K562 (cell line): ENCODE measurements at regions not wholly inside any gene's neighbourhood (a gene's known extent, or its start where the extent isn't known, plus 50 kb on each side); places are given as distances from the start of the nearest gene placed in this dataset.

ENCODE experiments used
- ARID4B ChIP-seq: sonication (generic); formaldehyde crosslinking; IDR thresholded peaks from 2 replicates; pipeline ENCODE4 v1.8.0; 2022; ENCODE audit warnings: mild to moderate bottlenecking, missing genetic modification reagents
- PHB2 ChIP-seq: fragments of 450-650 bp; IDR thresholded peaks from 2 replicates; pipeline ENCODE4 v1.6.1; 2017; ENCODE audit warnings: low read depth
- SIN3A ChIP-seq, 2 experiments: fragments of 150-350 bp in 1 of 2; IDR thresholded peaks; 2 replicates each; pipeline ENCODE4 v1.6.1; 2011 to 2016; ENCODE audit warnings: borderline replicate concordance in 2 of 2, low read depth in 2 of 2, low read length in 2 of 2, mild to moderate bottlenecking in 2 of 2, moderate library complexity in 2 of 2; ENCODE audit not compliant: control insufficient read depth in 1 of 2
- TBP ChIP-seq: optimal IDR thresholded peaks from 2 replicates; pipeline ENCODE3; 2011; ENCODE audit warnings: low read depth, low read length, improper control_type of control experiment
- TF ChIP-seq, protein P1 (sequence below): sonication (generic); formaldehyde crosslinking; IDR thresholded peaks from 2 replicates; pipeline ENCODE4 v1.4.0; 2020; ENCODE audit warnings: mild to moderate bottlenecking, missing genetic modification reagents
- TF ChIP-seq, protein P2 (sequence below): sonication (generic); formaldehyde crosslinking; IDR thresholded peaks from 2 replicates; pipeline ENCODE4 v1.8.1; 2023; ENCODE audit warnings: mild to moderate bottlenecking, missing genetic modification reagents

GRCh38 chr3:13710251-13710650, 161.3 kb downstream of the FBLN2 start:
- TF ChIP-seq ARID4B (CRISPR knock-in tag) (no peak), SIN3A (IDR thresholded peaks at IDR 0.05; ENCODE audit: borderline replicate concordance in 2 of 2, control insufficient read depth in 1 of 2, low read depth in 2 of 2, low read length in 2 of 2) (no peak), PHB2 (no peak), TBP (no peak)
- TF ChIP-seq, protein P1, sequence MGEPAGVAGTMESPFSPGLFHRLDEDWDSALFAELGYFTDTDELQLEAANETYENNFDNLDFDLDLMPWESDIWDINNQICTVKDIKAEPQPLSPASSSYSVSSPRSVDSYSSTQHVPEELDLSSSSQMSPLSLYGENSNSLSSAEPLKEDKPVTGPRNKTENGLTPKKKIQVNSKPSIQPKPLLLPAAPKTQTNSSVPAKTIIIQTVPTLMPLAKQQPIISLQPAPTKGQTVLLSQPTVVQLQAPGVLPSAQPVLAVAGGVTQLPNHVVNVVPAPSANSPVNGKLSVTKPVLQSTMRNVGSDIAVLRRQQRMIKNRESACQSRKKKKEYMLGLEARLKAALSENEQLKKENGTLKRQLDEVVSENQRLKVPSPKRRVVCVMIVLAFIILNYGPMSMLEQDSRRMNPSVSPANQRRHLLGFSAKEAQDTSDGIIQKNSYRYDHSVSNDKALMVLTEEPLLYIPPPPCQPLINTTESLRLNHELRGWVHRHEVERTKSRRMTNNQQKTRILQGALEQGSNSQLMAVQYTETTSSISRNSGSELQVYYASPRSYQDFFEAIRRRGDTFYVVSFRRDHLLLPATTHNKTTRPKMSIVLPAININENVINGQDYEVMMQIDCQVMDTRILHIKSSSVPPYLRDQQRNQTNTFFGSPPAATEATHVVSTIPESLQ (CRISPR knock-in tag): no peak
- TF ChIP-seq, protein P2, sequence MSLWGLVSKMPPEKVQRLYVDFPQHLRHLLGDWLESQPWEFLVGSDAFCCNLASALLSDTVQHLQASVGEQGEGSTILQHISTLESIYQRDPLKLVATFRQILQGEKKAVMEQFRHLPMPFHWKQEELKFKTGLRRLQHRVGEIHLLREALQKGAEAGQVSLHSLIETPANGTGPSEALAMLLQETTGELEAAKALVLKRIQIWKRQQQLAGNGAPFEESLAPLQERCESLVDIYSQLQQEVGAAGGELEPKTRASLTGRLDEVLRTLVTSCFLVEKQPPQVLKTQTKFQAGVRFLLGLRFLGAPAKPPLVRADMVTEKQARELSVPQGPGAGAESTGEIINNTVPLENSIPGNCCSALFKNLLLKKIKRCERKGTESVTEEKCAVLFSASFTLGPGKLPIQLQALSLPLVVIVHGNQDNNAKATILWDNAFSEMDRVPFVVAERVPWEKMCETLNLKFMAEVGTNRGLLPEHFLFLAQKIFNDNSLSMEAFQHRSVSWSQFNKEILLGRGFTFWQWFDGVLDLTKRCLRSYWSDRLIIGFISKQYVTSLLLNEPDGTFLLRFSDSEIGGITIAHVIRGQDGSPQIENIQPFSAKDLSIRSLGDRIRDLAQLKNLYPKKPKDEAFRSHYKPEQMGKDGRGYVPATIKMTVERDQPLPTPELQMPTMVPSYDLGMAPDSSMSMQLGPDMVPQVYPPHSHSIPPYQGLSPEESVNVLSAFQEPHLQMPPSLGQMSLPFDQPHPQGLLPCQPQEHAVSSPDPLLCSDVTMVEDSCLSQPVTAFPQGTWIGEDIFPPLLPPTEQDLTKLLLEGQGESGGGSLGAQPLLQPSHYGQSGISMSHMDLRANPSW (CRISPR knock-in tag): no peak
